Lower leg skin (tissue), 3 donors: ENCODE measurements at regions not wholly inside any gene's neighbourhood (a gene's known extent, or its start where the extent isn't known, plus 50 kb on each side); places are given as distances from the start of the nearest gene placed in this dataset.

Experiments used
- POLR2A ChIP-seq, 2 donors: fragments of 450-650 bp; IDR thresholded peaks; one replicate each; pipeline ENCODE4 v1.6.1; 2016 to 2017; ENCODE audit warnings: antibody characterized with exemption in 2 of 2, mild to moderate bottlenecking in 1 of 2, moderate library complexity in 1 of 2
- TF ChIP-seq, protein P1 (sequence below), 3 donors: fragments of 450-650 bp; IDR thresholded peaks; one replicate each; pipeline ENCODE4 v1.5.1; 2016; ENCODE audit warnings: antibody characterized with exemption in 3 of 3, mild to moderate bottlenecking in 3 of 3, moderate library complexity in 2 of 3

DNA sequence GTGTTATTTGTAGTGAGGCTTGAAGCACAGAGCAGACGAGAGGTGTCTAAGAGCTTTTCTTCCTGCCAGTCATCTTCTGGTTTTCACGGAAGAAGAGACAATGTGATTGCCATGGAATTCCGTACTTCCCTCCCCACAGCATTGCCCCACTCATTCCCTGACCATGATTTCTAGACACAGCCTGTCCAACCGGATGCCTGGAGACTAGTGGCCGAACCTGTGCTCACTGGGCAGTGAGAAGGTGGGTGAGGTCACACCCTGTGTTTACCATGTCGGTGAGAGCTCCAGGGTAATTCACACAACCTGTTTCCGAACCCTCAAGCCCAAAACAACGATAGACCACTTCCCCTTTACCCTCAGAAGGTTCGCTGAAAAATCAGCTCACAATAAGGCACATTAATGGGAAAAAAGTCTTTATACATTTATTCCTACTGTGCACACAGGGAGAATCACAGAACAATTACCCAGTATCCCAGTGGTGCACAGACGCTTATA is 271.9 kb upstream of the FMN2 start:
- TF ChIP-seq, protein P1, sequence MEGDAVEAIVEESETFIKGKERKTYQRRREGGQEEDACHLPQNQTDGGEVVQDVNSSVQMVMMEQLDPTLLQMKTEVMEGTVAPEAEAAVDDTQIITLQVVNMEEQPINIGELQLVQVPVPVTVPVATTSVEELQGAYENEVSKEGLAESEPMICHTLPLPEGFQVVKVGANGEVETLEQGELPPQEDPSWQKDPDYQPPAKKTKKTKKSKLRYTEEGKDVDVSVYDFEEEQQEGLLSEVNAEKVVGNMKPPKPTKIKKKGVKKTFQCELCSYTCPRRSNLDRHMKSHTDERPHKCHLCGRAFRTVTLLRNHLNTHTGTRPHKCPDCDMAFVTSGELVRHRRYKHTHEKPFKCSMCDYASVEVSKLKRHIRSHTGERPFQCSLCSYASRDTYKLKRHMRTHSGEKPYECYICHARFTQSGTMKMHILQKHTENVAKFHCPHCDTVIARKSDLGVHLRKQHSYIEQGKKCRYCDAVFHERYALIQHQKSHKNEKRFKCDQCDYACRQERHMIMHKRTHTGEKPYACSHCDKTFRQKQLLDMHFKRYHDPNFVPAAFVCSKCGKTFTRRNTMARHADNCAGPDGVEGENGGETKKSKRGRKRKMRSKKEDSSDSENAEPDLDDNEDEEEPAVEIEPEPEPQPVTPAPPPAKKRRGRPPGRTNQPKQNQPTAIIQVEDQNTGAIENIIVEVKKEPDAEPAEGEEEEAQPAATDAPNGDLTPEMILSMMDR (IDR thresholded peaks at IDR 0.05) = no peak
- no peak for TF ChIP-seq POLR2A (IDR thresholded peaks at IDR 0.05)
